Medulla oblongata (tissue), 1 donor: ENCODE measurements at regions not wholly inside any gene's neighbourhood (a gene's known extent, or its start where the extent isn't known, plus 50 kb on each side); places are given as distances from the start of the nearest gene placed in this dataset.
A peak's percentile ranks its signal among the peaks of the same experiment; 100 is the strongest.
"Not testable (repeated sequence)": the region's sequence is repeated elsewhere in the genome, so short reads cannot be mapped to it uniquely, and the experiment has no call there.

Source experiments
- DNase-seq: peaks from one replicate; pipeline ENCODE4 v3.0.0-alpha.2; 2015; ENCODE audit errors: extremely low spot score

- DNase-seq = no peak
These were observed 124.2 kb downstream of the METRNL start for GRCh38 chr17:83203472-83204221.

DNA sequence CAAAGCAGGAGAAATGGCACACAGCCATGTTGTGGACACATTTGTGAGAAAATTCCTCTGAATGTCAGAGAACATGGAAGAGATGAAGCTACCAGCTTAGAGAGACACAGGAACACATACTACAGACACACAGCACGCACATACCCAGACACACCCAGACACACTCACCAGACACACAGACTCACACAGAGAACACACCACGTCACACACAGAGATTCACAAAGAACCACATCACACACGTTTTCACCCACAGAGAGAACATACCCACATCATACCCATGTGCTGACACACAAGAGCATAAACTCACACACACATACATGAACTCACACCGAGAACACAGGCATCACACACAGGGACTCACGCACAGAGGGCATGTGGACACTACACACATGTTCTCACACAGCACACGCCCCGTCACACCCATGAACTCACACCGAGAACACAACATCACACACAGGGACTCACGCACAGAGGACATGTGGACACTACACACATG is 124.9 kb downstream of the METRNL start:
- DNase-seq = no peak

DNA sequence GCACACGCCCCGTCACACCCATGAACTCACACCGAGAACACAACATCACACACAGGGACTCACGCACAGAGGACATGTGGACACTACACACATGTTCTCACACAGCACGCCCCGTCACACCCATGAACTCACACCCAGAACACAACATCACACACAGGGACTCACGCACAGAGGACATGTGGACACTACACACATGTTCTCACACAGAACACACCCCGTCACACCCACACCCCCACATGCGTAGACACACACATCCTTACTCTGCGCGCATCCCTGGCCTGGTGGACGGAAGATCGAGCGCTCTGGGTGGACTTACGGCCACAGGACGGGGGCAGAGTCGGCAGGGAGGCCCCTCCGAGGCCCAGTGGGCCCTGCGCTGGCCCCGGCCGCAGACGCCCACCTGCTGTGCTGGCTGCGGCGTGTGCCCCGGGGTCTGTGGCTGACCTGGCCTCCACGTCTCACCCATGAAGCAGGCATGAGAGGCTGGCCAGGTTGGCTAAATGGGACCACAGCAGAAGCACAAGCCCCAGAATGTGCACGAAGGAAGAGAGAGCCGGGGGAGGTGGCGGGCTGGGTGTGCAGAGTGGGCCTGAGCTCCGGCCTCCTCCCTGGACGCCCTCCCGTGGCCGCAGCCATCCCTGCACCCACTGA is 125.5 kb downstream of the METRNL start:
- not testable (repeated sequence) for DNase-seq

DNA sequence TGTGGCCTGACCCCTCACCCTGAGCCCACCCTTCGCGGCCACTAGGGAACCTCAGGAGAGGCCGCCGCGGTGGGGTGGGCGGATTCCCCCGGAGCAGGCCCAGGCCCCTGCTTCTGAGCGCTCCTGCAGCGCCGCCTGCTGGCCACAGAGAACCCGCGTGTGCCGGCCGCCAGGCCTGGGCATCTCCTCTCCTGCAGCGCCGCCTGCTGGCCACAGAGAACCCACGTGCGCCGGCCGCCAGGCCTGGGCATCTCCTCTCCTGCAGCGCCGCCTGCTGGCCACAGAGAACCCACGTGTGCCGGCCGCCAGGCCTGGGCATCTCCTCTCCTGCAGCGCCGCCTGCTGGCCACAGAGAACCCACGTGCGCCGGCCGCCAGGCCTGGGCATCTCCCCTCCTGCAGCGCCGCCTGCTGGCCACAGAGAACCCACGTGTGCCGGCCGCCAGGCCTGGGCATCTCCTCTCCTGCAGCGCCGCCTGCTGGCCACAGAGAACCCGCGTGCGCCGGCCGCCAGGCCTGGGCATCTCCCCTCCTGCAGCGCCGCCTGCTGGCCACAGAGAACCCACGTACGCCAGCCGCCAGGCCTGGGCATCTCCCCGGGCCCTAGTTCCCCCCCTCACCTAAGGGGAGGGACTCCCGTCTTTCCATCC is 126.1 kb downstream of the METRNL start:
- DNase-seq = not testable (repeated sequence)

- not testable (repeated sequence) for DNase-seq
These were observed 126.6 kb downstream of the METRNL start for GRCh38 chr17:83206036-83206394.

- not testable (repeated sequence) for DNase-seq
These were observed 127.6 kb downstream of the METRNL start for GRCh38 chr17:83206819-83207588.

GRCh38 chr17:83247001-83247400 is 167.6 kb downstream of the METRNL start:
- DNase-seq = peak; percentile 2
